Lower leg skin (tissue), 3 donors: ENCODE measurements at regions not wholly inside any gene's neighbourhood (a gene's known extent, or its start where the extent isn't known, plus 50 kb on each side); places are given as distances from the start of the nearest gene placed in this dataset.

Experiments used
- POLR2A ChIP-seq, 2 donors: fragments of 450-650 bp; IDR thresholded peaks; one replicate each; pipeline ENCODE4 v1.6.1; 2016 to 2017; ENCODE audit warnings: antibody characterized with exemption in 2 of 2, mild to moderate bottlenecking in 1 of 2, moderate library complexity in 1 of 2
- TF ChIP-seq, protein P1 (sequence below), 3 donors: fragments of 450-650 bp; IDR thresholded peaks; one replicate each; pipeline ENCODE4 v1.5.1; 2016; ENCODE audit warnings: antibody characterized with exemption in 3 of 3, mild to moderate bottlenecking in 3 of 3, moderate library complexity in 2 of 3

GRCh38 chr3:135549928-135550494 lies 415.5 kb upstream of the PPP2R3A start:
- no peak for TF ChIP-seq POLR2A (IDR thresholded peaks at IDR 0.05)
- TF ChIP-seq, protein P1, sequence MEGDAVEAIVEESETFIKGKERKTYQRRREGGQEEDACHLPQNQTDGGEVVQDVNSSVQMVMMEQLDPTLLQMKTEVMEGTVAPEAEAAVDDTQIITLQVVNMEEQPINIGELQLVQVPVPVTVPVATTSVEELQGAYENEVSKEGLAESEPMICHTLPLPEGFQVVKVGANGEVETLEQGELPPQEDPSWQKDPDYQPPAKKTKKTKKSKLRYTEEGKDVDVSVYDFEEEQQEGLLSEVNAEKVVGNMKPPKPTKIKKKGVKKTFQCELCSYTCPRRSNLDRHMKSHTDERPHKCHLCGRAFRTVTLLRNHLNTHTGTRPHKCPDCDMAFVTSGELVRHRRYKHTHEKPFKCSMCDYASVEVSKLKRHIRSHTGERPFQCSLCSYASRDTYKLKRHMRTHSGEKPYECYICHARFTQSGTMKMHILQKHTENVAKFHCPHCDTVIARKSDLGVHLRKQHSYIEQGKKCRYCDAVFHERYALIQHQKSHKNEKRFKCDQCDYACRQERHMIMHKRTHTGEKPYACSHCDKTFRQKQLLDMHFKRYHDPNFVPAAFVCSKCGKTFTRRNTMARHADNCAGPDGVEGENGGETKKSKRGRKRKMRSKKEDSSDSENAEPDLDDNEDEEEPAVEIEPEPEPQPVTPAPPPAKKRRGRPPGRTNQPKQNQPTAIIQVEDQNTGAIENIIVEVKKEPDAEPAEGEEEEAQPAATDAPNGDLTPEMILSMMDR (IDR thresholded peaks at IDR 0.05), result no peak
